Neural cell (in vitro differentiated cells): ENCODE measurements at regions not wholly inside any gene's neighbourhood (a gene's known extent, or its start where the extent isn't known, plus 50 kb on each side); places are given as distances from the start of the nearest gene placed in this dataset.

Experiments used
- H2AFZ ChIP-seq: fragments of 200-600, 300-800 bp; sonication (generic), shearing (Covaris generic); 2 replicates; pipeline ENCODE4 v1.6.0; 2014; ENCODE audit warnings: low read depth, mild to moderate bottlenecking, antibody characterized with exemption, low read length, moderate library complexity
- H3F3A ChIP-seq: fragments of 200-600 bp; shearing (Covaris generic); 2 replicates; pipeline ENCODE4 v1.6.1; 2016; ENCODE audit warnings: mild to moderate bottlenecking, moderate library complexity, mixed read lengths, antibody characterized with exemption, low read length; ENCODE audit not compliant: insufficient read depth, poor library complexity, severe bottlenecking
- H3K27ac ChIP-seq: fragments of 200-600, 300-800 bp; sonication (generic), shearing (Covaris generic); 2 replicates; pipeline ENCODE4 v1.5.1; 2014; ENCODE audit warnings: mild to moderate bottlenecking, low read length, moderate library complexity
- H3K27me3 ChIP-seq: fragments of 300-800, 200-600 bp; sonication (generic), shearing (Covaris generic); 2 replicates; pipeline ENCODE4 v1.6.0; 2014; ENCODE audit warnings: mild to moderate bottlenecking, low read depth, low read length, moderate library complexity; ENCODE audit not compliant: insufficient read depth
- H3K36me3 ChIP-seq: fragments of 300-800, 200-600 bp; sonication (generic), shearing (Covaris generic); 2 replicates; pipeline ENCODE4 v1.5.1; 2014; ENCODE audit warnings: mild to moderate bottlenecking, antibody characterized with exemption, low read length, moderate library complexity; ENCODE audit not compliant: insufficient read depth
- H3K4me2 ChIP-seq: fragments of 300-800, 200-600 bp; sonication (generic), shearing (Covaris generic); 2 replicates; pipeline ENCODE4 v1.6.0; 2014; ENCODE audit warnings: mild to moderate bottlenecking, low read length
- H3K4me3 ChIP-seq: fragments of 300-800, 200-600 bp; sonication (generic), shearing (Covaris generic); 2 replicates; pipeline ENCODE4 v1.5.1; 2014; ENCODE audit warnings: mild to moderate bottlenecking, low read length, moderate library complexity
- H3K79me2 ChIP-seq: fragments of 200-600 bp; shearing (Covaris generic); replicated peaks from 2 replicates; pipeline ENCODE4 v1.6.0; 2014; ENCODE audit warnings: mild to moderate bottlenecking, low read length, moderate library complexity; ENCODE audit not compliant: insufficient read depth
- H3K9ac ChIP-seq: fragments of 300-800, 200-600 bp; sonication (generic), shearing (Covaris generic); 2 replicates; pipeline ENCODE4 v1.6.1; 2016; ENCODE audit warnings: mild to moderate bottlenecking, low read length, mixed read lengths
- H3K9me2 ChIP-seq: fragments of 200-600 bp; shearing (Covaris generic); 2 replicates; pipeline ENCODE4 v1.6.1; 2016; ENCODE audit warnings: mild to moderate bottlenecking, low read length, mixed read lengths; ENCODE audit not compliant: insufficient read depth
- H3K9me3 ChIP-seq: fragments of 200-600, 300-800 bp; sonication (generic), shearing (Covaris generic); 2 replicates; pipeline ENCODE4 v1.6.1; 2016; ENCODE audit warnings: mild to moderate bottlenecking, mixed run types, low read length, moderate library complexity, mixed read lengths
- H4K20me1 ChIP-seq: fragments of 200-600 bp; shearing (Covaris generic); 2 replicates; pipeline ENCODE4 v1.6.1; 2016; ENCODE audit warnings: mild to moderate bottlenecking, mixed run types; ENCODE audit not compliant: insufficient read depth
- EP300 ChIP-seq: fragments of 450-650 bp; conservative IDR thresholded peaks from 2 replicates; pipeline ENCODE4 v1.6.1; 2014; ENCODE audit warnings: antibody characterized with exemption, mild to moderate bottlenecking, moderate library complexity; ENCODE audit not compliant: poor library complexity, severe bottlenecking
- EZH2 ChIP-seq: fragments of 200-600, 300-800 bp; shearing (Covaris generic), sonication (generic); IDR thresholded peaks from 2 replicates; pipeline ENCODE4 v1.6.1; 2014; ENCODE audit warnings: antibody characterized with exemption, low read length, borderline replicate concordance, mild to moderate bottlenecking; ENCODE audit not compliant: insufficient read depth, poor library complexity, severe bottlenecking
- MXI1 ChIP-seq: fragments of 450-650 bp; conservative IDR thresholded peaks from 2 replicates; pipeline ENCODE4 v1.6.1; 2014; ENCODE audit warnings: antibody characterized with exemption, mild to moderate bottlenecking; ENCODE audit not compliant: poor library complexity, severe bottlenecking
- POLR2AphosphoS5 ChIP-seq: IDR thresholded peaks from 2 replicates; pipeline ENCODE4 v1.6.1; 2012
- RAD21 ChIP-seq: fragments of 450-650 bp; conservative IDR thresholded peaks from 2 replicates; pipeline ENCODE4 v1.6.1; 2014; ENCODE audit warnings: antibody characterized with exemption, mild to moderate bottlenecking, moderate library complexity
- SMC3 ChIP-seq: fragments of 450-650 bp; conservative IDR thresholded peaks from 2 replicates; pipeline ENCODE4 v1.6.1; 2014; ENCODE audit warnings: antibody characterized with exemption, mild to moderate bottlenecking, moderate library complexity; ENCODE audit not compliant: poor library complexity
- TAF1 ChIP-seq: IDR thresholded peaks from 2 replicates; pipeline ENCODE4 v1.6.1; 2012; ENCODE audit warnings: low read depth
- TF ChIP-seq, protein P1 (sequence below): fragments of 450-650 bp; IDR thresholded peaks from 2 replicates; pipeline ENCODE4 v1.5.1; 2014; ENCODE audit warnings: antibody characterized with exemption, mild to moderate bottlenecking, moderate library complexity; ENCODE audit not compliant: poor library complexity, severe bottlenecking
- TF ChIP-seq, protein P2 (sequence below): IDR thresholded peaks from 2 replicates; pipeline ENCODE4 v1.6.1; 2012; ENCODE audit warnings: borderline replicate concordance

DNA sequence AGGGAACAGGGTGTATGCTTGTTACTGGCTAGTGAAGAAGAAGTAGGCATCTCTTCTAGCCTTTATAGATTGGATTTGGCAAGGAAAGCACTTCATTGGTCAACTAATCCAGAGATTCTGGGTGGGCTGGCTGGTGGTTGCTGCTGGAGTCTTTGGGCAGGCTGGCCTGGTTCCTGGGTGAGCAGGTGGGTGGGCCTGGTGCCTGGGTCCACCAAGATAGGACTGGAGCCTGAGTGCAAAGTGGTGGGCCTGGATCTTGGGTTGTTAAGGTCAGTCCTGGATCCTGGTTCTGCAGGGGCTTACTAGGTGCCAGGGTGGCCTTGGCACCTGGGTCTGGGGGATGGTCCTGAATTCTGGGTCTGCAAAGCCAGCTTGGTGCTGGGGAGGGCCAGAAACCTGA lies 482.4 kb upstream of the GHITM start:
- no peak overlapping the region for H3K4me3 ChIP-seq
- no peaks in the 10 kb centered on the region for H3K9me3 ChIP-seq
- no peaks in the 10 kb centered on the region for H3K79me2 ChIP-seq
- no peak for TF ChIP-seq POLR2AphosphoS5
- TF ChIP-seq, protein P1, sequence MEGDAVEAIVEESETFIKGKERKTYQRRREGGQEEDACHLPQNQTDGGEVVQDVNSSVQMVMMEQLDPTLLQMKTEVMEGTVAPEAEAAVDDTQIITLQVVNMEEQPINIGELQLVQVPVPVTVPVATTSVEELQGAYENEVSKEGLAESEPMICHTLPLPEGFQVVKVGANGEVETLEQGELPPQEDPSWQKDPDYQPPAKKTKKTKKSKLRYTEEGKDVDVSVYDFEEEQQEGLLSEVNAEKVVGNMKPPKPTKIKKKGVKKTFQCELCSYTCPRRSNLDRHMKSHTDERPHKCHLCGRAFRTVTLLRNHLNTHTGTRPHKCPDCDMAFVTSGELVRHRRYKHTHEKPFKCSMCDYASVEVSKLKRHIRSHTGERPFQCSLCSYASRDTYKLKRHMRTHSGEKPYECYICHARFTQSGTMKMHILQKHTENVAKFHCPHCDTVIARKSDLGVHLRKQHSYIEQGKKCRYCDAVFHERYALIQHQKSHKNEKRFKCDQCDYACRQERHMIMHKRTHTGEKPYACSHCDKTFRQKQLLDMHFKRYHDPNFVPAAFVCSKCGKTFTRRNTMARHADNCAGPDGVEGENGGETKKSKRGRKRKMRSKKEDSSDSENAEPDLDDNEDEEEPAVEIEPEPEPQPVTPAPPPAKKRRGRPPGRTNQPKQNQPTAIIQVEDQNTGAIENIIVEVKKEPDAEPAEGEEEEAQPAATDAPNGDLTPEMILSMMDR, result no peak
- TF ChIP-seq SMC3, result no peak
- no peak for TF ChIP-seq EZH2
- TF ChIP-seq RAD21, result no peak
- TF ChIP-seq, protein P2, sequence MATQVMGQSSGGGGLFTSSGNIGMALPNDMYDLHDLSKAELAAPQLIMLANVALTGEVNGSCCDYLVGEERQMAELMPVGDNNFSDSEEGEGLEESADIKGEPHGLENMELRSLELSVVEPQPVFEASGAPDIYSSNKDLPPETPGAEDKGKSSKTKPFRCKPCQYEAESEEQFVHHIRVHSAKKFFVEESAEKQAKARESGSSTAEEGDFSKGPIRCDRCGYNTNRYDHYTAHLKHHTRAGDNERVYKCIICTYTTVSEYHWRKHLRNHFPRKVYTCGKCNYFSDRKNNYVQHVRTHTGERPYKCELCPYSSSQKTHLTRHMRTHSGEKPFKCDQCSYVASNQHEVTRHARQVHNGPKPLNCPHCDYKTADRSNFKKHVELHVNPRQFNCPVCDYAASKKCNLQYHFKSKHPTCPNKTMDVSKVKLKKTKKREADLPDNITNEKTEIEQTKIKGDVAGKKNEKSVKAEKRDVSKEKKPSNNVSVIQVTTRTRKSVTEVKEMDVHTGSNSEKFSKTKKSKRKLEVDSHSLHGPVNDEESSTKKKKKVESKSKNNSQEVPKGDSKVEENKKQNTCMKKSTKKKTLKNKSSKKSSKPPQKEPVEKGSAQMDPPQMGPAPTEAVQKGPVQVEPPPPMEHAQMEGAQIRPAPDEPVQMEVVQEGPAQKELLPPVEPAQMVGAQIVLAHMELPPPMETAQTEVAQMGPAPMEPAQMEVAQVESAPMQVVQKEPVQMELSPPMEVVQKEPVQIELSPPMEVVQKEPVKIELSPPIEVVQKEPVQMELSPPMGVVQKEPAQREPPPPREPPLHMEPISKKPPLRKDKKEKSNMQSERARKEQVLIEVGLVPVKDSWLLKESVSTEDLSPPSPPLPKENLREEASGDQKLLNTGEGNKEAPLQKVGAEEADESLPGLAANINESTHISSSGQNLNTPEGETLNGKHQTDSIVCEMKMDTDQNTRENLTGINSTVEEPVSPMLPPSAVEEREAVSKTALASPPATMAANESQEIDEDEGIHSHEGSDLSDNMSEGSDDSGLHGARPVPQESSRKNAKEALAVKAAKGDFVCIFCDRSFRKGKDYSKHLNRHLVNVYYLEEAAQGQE, result no peak
- no peak for TF ChIP-seq MXI1
- TF ChIP-seq TAF1, result no peak
- TF ChIP-seq EP300, result no peak
- H3F3A ChIP-seq, result no peaks in the 10 kb centered on the region
- H3K27me3 ChIP-seq, result no peaks in the 10 kb centered on the region
- no peak overlapping the region for H3K4me2 ChIP-seq
- no peak overlapping the region for H3K27ac ChIP-seq
- H3K9ac ChIP-seq, result no peak overlapping the region
- no peaks in the 10 kb centered on the region for H4K20me1 ChIP-seq
- H2AFZ ChIP-seq, result no peak overlapping the region
- H3K36me3 ChIP-seq, result no peaks in the 10 kb centered on the region
- H3K9me2 ChIP-seq, result no peaks in the 10 kb centered on the region

DNA sequence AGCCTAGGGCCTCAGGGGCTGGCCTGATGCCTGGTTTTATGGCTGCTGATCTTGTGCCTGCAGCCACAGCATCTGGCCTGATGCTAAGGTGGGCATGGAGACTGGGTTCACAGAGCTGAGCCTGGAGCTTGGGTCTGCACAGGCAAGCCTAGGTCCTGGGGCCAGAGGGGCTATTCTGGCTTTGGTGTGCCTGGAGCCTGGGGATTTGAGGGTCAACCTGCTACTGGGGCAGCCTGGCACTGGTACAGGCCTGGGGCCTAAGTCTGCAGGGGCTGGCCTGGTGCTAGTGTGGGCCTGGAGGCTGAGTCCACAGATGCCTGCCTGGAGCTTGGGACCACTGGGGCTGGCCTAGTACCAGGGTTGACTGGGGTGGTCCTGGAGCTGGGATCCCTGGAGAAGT lies 481.8 kb upstream of the GHITM start:
- H2AFZ ChIP-seq, result no peak overlapping the region
- no peak for TF ChIP-seq EP300
- no peaks in the 10 kb centered on the region for H3K9me2 ChIP-seq
- H3K9me3 ChIP-seq, result no peaks in the 10 kb centered on the region
- no peaks in the 10 kb centered on the region for H4K20me1 ChIP-seq
- H3K4me3 ChIP-seq, result no peak overlapping the region
- no peaks in the 10 kb centered on the region for H3K79me2 ChIP-seq
- no peak overlapping the region for H3K4me2 ChIP-seq
- H3K27me3 ChIP-seq, result no peaks in the 10 kb centered on the region
- H3K9ac ChIP-seq, result no peak overlapping the region
- no peak overlapping the region for H3K27ac ChIP-seq
- no peaks in the 10 kb centered on the region for H3F3A ChIP-seq
- H3K36me3 ChIP-seq, result no peaks in the 10 kb centered on the region

- H3K4me2 ChIP-seq, result no peak overlapping the region
- no peak overlapping the region for H3K27ac ChIP-seq
- H3K36me3 ChIP-seq, result no peaks in the 10 kb centered on the region
- H3K27me3 ChIP-seq, result no peaks in the 10 kb centered on the region
- H3F3A ChIP-seq, result no peaks in the 10 kb centered on the region
- H3K9me3 ChIP-seq, result no peaks in the 10 kb centered on the region
- H2AFZ ChIP-seq, result no peak overlapping the region
- H3K4me3 ChIP-seq, result no peak overlapping the region
- no peak overlapping the region for H3K9ac ChIP-seq
- no peaks in the 10 kb centered on the region for H4K20me1 ChIP-seq
- TF ChIP-seq EP300, result no peak
- no peak for TF ChIP-seq MXI1
- no peak for TF ChIP-seq RAD21
- TF ChIP-seq, protein P2, result no peak
- TF ChIP-seq SMC3, result no peak
- TF ChIP-seq, protein P1, result no peak
- no peaks in the 10 kb centered on the region for H3K79me2 ChIP-seq
- H3K9me2 ChIP-seq, result no peaks in the 10 kb centered on the region
These were observed 475.4 kb upstream of the GHITM start for GRCh38 chr10:83663918-83664317.
